B cell (primary cell): ENCODE measurements at regions not wholly inside any gene's neighbourhood (a gene's known extent, or its start where the extent isn't known, plus 50 kb on each side); places are given as distances from the start of the nearest gene placed in this dataset.

Experiments used
- CTCF ChIP-seq: fragments of 200-600 bp; IDR thresholded peaks from one replicate; pipeline ENCODE4 v1.8.0; 2022; ENCODE audit warnings: antibody characterized with exemption, mild to moderate bottlenecking
- EZH2 ChIP-seq: IDR thresholded peaks from 2 replicates; pipeline ENCODE4 v1.6.1; 2012; ENCODE audit warnings: borderline replicate concordance, low read depth, mild to moderate bottlenecking, moderate library complexity, low read length; ENCODE audit not compliant: insufficient read depth, poor library complexity, severe bottlenecking

- TF ChIP-seq CTCF (no peak), EZH2 (no peak)
Measured at GRCh38 chr19:31664997-31665396, 315.8 kb upstream of the TSHZ3 start.
